ENCODE measurements at regions not wholly inside any gene's neighbourhood (a gene's known extent, or its start where the extent isn't known, plus 50 kb on each side); places are given as distances from the start of the nearest gene placed in this dataset.

- TF ChIP-seq E2F6 (IDR thresholded peaks at IDR 0.05; ENCODE audit: borderline replicate concordance, low read depth) (no peak), BHLHE40 (IDR thresholded peaks at IDR 0.05; ENCODE audit: low read depth, low read length) (no peak)
These were observed 377.0 kb upstream of the NOX3 start (continued) for GRCh38 chr6:155832596-155832995.

- no peak overlapping the region for H3K4me2 ChIP-seq
- H3K4me3 ChIP-seq, result no peak overlapping the region
- no peaks in the 10 kb centered on the region for H3K4me1 ChIP-seq
- no peaks in the 10 kb centered on the region for H3K9me3 ChIP-seq
- no peak for TF ChIP-seq POLR2A (IDR thresholded peaks at IDR 0.05; ENCODE audit: low read length)
- no peak for TF ChIP-seq ESRRA (IDR thresholded peaks at IDR 0.05; ENCODE audit: borderline replicate concordance, low read length)
- TF ChIP-seq SMC3 (IDR thresholded peaks at IDR 0.05), result no peak
- TF ChIP-seq HOXA7 (CRISPR knock-in tag; IDR thresholded peaks at IDR 0.05), result no peak
- TF ChIP-seq CEBPB (IDR thresholded peaks at IDR 0.05), result no peak
- no peak for TF ChIP-seq RARB (CRISPR knock-in tag; IDR thresholded peaks at IDR 0.05)
- no peak for TF ChIP-seq USF2 (IDR thresholded peaks at IDR 0.05)
- TF ChIP-seq RFX5 (IDR thresholded peaks at IDR 0.05), result no peak
- TF ChIP-seq HOXB5 (CRISPR knock-in tag; IDR thresholded peaks at IDR 0.05), result no peak
- TF ChIP-seq BCL3 (IDR thresholded peaks at IDR 0.05), result no peak
- H3K27ac ChIP-seq, result no peak overlapping the region
- 55% methylated on average over 5 of the region's 5 CpGs for WGBS (ENCODE audit: missing lambda C conversion rate)
- no peak for FAIRE-seq
- POLR2A ChIA-PET, result no interaction called here
- no peak for DNase-seq (ENCODE audit: low read depth in 1 of 2, low spot score in 1 of 2)
- CTCF ChIA-PET, result no interaction called here
- no peak for ATAC-seq
These were observed 374.9 kb upstream of the NOX3 start for GRCh38 chr6:155830531-155830930.

- Histone ChIP-seq H3K4me1 (no peaks in the 10 kb centered on the region), H3K9me3 (no peaks in the 10 kb centered on the region), H3K27ac (no peak overlapping the region), H3K4me2 (no peak overlapping the region), H3K4me3 (no peak overlapping the region)
- no peak for ATAC-seq
- ChIA-PET POLR2A (no interaction called here), CTCF (no interaction called here)
- 50% methylated on average over 2 of the region's 2 CpGs for WGBS (ENCODE audit: missing lambda C conversion rate)
- TF ChIP-seq RNF2 (IDR thresholded peaks at IDR 0.05; ENCODE audit: borderline replicate concordance, low read depth) (no peak), KDM1A (IDR thresholded peaks at IDR 0.05; ENCODE audit: low read depth) (no peak), NFE2L2 (conservative IDR thresholded peaks at IDR 0.05; ENCODE audit: low read length) (no peak), CBX8 (IDR thresholded peaks at IDR 0.05) (no peak), EHMT2 (IDR thresholded peaks at IDR 0.05; ENCODE audit: low read depth) (no peak), GATA3 (IDR thresholded peaks at IDR 0.05; ENCODE audit: borderline replicate concordance) (no peak), REST (IDR thresholded peaks at IDR 0.05) (no peak), FOXS1 (CRISPR knock-in tag; IDR thresholded peaks at IDR 0.05) (no peak), PHF8 (IDR thresholded peaks at IDR 0.05; ENCODE audit: borderline replicate concordance, low read depth) (no peak), BHLHE40 (IDR thresholded peaks at IDR 0.05; ENCODE audit: low read depth, low read length) (no peak), POLR2A (IDR thresholded peaks at IDR 0.05; ENCODE audit: low read length) (no peak), PBX3 (IDR thresholded peaks at IDR 0.05) (no peak), CBX2 (IDR thresholded peaks at IDR 0.05; ENCODE audit: borderline replicate concordance, low read depth) (no peak), SMC3 (IDR thresholded peaks at IDR 0.05) (no peak), ZNF302 (CRISPR knock-in tag; IDR thresholded peaks at IDR 0.05) (no peak), MYC (IDR thresholded peaks at IDR 0.05; ENCODE audit: borderline replicate concordance, low read length) (no peak)
- no peak for FAIRE-seq
- DNase-seq (ENCODE audit: low read depth in 1 of 2, low spot score in 1 of 2), result no peak
These were observed 374.0 kb upstream of the NOX3 start for GRCh38 chr6:155829646-155830045.

Measured in A549 (cell line).